ENCODE measurements at regions not wholly inside any gene's neighbourhood (a gene's known extent, or its start where the extent isn't known, plus 50 kb on each side); places are given as distances from the start of the nearest gene placed in this dataset.
"Not testable (repeated sequence)": the region's sequence is repeated elsewhere in the genome, so short reads cannot be mapped to it uniquely, and the experiment has no call there.

DNA sequence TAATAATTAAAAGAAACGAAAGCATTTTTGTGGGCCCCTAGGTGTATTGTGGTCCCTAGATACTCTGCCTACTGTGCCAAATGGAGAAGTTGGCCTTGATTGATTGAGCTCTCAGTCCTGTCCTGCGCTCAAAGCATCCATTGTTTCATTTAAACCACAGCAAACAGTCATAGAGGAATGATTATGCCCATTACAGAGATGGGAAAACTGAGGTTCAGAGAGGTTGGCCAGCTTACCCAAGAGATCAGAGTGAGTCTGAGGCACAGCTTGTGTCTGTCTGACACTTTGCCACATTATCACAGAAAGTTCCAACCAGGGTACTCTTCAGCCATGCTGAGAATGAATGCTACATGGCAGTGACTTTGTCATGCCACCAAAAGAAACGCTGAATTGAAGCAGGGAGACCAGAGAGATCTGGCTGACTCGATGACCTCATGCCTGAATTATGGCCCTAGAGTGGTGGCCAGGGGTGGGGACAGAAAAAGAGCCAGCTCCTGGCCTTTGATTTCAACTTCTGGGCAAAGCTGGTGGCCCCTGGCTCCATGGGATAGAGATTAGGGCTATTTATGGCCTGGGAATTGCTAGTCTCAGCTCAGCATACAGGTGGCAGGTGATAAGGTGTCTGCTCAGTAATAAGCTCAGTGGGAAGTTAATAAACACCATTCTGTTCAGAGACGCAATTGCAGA is 180.5 kb downstream of the MIAT start:
- in situ Hi-C loops (cut with HindIII; ENCODE audit: low sequenced_read_pairs), result no loop called here
- DNase-seq (ENCODE audit: low spot score), result no peak

DNA sequence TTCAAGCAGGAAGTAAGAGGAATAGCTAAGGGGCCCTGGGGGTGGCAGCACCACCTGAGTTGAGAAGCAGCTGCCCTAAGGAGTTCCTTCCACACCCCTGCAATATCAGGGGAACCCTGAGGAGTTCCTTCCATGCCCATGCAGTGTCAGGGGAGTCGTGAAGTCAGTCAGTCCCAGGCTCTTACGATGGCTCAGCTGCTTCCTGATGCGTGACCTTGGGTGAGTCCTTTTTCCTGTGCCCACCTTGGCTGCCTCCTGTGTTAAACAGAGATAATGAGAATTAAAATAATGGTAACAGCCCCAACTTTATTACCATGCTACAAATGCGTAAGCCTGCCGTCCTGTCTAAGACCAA is 181.1 kb downstream of the MIAT start:
- no peak for DNase-seq (ENCODE audit: low spot score)
- in situ Hi-C loops (cut with HindIII; ENCODE audit: low sequenced_read_pairs), result no loop called here

DNA sequence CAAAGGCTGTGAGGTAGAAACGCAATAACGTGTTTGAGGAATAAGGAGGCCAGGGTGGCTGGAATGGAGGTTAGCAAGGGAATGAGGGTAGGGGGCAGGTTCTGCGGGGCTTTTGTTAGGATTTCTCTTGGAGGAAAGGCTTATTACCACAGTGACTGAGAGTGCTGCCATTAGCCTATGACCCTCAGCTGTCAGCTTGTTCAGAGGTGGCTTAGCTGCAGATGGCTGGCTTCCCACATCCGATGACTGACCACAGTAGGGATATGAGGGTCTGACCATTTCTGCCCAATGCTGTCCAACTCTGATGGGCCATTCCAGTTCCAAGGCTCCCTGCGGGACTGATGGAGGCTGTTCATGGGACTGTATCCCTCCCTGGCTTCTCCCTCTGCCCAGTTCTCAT is 181.8 kb downstream of the MIAT start:
- DNase-seq (ENCODE audit: low spot score), result no peak
- in situ Hi-C loops (cut with HindIII; ENCODE audit: low sequenced_read_pairs), result no loop called here

DNA sequence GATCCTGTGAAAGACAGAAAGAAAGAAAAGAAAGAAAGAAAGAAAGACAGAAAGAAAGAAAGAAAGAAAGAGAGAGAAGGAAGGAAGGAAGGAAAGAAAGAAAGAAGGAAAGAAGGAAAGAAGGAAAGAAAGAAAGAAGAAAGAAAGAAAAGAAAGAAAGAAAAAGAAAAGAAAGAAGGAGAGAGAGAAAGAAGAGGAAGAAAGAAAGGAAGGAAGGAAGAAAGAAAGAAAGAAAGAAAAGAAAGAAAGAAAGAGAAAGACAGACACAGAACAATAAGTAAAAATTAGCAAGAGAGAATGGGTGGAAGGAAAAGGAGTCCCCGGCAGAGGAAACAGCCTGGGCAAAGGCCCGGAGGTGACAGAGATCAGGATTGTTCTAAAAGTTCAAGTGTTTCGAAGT is 183.4 kb downstream of the MIAT start:
- in situ Hi-C loops (cut with HindIII; ENCODE audit: low sequenced_read_pairs), result not testable (repeated sequence)

DNA sequence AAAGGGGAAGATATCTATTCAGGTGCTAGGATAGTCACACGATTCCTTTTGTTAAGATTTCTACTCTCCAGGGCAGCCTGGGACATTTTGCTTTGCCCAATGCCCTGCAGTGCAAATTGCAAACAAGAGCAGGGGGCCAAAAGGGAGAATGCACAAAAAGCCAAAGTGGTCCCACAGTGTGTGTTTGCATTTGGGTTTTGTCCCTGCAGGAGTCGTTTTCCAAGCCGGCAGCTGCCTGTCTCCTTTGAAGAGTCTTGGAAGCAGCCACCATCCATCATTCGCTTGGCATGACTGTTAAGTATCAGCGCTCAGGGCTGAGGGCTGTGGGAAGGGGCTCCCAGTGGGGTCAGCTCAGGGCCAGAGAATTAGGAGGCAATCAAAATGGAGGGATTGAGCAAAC is 184.7 kb downstream of the MIAT start:
- no peak for DNase-seq (ENCODE audit: low spot score)
- in situ Hi-C loops (cut with HindIII; ENCODE audit: low sequenced_read_pairs), result no loop called here

More for the DNA sequence above, 183.4 kb downstream of the MIAT start:
- not testable (repeated sequence) for DNase-seq (ENCODE audit: low spot score)

DNA sequence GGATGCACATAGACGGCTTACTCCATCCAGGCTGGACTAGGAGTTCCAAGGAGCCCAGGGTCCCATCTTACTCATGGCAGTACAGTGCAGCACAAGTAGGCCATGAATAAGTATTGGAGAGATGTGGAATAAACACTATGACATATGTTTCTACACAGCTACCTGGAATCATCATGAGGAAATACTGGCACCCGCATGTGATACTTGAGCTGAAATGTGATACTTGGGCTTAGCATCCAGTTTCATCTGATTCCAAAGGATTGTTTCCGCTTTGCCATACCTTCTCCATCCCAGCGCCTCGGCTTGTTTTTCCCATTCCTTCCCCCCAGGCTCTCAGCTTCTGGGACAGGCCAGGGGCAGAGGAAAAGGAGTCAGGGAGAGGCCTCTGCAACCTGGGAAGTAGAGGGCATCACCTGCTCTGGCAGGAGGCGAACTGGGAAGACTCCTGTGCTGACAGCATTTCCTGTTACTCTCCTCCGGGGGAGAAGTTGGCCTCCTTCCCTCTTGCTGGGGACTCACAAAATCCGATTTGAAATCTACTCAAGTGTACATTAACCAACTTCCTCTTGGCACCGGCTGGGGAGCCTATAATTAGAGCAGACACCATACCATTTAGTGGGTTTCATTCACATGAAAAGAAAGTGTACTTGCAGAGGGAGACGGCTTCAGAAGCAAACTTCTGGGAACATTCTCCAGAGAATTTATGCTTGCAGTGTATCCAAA is 187.8 kb downstream of the MIAT start:
- DNase-seq (ENCODE audit: low spot score), result no peak
- in situ Hi-C loops (cut with HindIII; ENCODE audit: low sequenced_read_pairs), result no loop called here

DNA sequence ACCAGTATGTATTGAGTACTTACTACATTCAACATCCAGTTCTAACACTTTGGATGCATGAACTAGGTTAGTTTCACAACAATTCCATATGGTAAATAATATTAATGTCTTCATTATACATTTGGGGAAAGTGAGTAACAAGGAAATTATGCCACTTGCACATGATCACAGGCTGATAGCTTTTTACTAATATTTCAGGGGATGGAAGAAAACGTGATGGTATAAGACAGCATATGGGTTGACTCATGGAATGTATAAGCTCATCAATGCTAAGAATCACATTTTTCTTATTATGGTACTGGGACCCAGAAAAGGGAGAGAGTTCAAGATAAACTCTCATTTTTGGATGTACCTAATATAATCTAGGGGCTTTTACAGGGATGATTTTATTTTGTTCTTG is 188.7 kb downstream of the MIAT start:
- DNase-seq (ENCODE audit: low spot score), result no peak
- in situ Hi-C loops (cut with HindIII; ENCODE audit: low sequenced_read_pairs), result no loop called here

DNA sequence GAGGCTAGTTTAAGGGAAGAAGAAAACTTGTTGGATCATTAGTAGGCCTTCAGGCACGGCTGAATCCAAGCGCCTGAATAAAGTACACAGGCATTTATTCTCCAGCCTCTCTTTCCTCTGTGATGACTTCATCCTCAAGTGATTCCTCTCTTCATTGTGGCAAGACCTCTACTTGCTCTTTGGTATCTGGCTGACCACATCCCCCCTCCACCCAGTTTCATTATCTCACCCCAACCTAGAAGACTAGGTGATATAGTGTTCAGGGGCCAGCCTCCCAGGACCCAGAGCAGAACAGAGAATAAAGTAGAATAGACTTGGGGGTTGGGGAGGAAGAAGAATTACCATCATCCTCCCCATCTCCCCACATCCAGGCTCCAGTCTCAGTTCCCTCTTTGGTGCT is 189.3 kb downstream of the MIAT start:
- in situ Hi-C loops (cut with HindIII; ENCODE audit: low sequenced_read_pairs), result no loop called here
- no peak for DNase-seq (ENCODE audit: low spot score)

DNA sequence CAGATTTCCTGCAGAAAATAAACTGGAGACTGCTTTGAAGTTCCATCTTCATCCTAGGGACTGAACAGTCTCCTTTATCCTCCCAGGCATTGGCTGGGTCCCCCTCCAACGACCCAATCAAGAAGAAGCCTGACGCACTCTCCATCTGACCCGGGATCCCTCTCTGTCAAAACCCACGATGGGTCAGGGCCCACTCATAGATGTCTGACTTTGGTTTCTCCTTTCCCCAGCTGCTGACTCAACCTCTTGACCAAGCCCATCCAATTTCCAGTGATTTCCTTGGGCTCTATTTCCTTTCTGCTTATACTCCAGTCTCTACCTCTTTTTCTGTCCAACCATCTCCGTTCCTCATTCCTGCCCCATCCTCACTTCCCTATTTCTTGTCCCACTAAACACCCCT is 189.7 kb downstream of the MIAT start:
- DNase-seq (ENCODE audit: low spot score), result no peak
- in situ Hi-C loops (cut with HindIII; ENCODE audit: low sequenced_read_pairs), result no loop called here

DNA sequence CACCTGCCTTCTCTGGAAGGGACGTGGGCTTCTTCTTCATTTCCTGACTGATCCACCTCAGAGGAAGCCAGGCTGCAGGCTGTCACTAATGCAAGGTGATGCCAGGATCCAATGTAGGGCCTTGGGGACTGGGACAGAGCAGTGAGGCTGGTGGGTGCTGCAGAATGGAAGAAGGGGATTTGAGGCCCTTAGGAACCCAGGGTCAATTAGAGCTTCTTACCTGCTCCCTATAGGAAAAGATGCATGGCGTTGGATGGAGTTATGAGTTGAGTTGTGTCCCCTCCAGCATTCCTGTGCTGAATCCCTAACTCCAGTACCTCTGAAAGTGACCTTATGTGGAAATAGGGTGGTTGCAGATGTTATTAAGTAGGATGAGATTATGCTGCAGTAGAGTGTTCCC is 190.4 kb downstream of the MIAT start:
- in situ Hi-C loops (cut with HindIII; ENCODE audit: low sequenced_read_pairs), result no loop called here
- no peak for DNase-seq (ENCODE audit: low spot score)

DNA sequence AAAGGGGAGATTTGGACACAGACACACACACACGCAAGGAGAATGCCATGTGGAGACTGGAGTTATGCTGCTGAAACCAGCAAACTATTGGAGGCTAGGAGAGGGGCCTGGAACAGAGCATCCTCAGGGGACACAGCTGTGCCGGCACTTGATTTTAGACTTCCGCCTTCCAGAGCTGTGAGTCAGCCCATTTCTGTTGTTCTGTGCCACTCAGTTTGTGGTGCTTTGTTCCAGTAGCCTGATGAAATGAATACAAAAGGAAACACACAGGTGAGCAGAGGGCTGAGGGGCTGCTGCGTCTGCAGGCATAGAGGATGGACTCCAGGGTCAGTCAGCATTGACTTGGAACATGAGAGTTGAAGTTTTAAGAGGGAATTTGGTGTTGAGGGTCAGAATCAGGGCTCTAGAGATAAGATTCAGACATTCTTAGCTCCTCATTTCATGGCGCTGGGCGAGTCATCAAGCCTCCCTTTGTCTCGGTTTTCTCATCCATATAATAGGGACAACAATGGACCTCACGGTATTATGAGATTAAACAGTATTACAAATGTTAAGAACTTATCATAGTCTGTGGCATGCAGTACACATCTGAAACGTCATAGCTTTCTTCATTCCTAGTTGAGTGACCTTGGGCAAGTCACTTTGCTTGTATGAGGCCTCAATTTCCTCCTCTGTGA is 191.0 kb downstream of the MIAT start:
- in situ Hi-C loops (cut with HindIII; ENCODE audit: low sequenced_read_pairs), result no loop called here
- DNase-seq (ENCODE audit: low spot score), result no peak

DNA sequence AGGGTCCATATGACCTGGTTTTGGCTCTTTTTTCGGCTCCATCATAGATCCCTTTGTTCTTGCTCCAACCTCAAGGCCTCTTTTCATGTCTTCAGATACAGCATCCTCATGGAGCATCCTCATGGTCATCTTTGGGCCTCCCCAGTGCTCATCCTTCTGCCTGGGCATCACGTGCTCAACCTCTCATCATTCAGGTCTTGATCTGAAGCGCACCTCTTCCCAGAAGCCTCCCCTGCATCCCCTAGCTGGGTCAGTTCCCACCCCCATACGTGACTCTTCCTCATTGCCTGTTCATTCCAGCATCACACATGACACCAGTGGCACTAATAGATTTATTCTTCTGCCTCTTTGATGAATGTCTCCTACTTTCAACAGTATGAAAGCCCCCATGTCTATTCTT is 192.2 kb downstream of the MIAT start:
- no peak for DNase-seq (ENCODE audit: low spot score)
- in situ Hi-C loops (cut with HindIII; ENCODE audit: low sequenced_read_pairs), result no loop called here

DNA sequence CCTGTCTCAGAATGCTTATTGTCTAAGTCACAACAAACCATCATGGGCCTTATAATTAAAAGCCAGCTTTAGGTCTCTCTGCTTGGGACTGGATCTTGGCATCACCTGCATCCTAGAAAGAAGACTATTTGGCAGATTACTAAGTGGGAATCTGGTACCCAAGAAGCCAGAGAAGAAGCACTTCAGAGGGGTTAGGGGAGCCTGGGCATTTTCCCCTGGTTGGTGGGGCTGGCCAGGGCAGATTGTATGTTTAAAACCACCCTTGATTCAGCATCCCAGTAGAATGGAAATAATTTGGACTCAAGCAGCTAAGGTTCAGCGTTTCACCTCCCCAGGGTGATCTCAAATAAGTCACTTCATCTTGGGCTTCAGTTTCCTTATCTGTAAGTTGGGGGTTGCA is 193.7 kb downstream of the MIAT start:
- in situ Hi-C loops (cut with HindIII; ENCODE audit: low sequenced_read_pairs), result no loop called here

DNA sequence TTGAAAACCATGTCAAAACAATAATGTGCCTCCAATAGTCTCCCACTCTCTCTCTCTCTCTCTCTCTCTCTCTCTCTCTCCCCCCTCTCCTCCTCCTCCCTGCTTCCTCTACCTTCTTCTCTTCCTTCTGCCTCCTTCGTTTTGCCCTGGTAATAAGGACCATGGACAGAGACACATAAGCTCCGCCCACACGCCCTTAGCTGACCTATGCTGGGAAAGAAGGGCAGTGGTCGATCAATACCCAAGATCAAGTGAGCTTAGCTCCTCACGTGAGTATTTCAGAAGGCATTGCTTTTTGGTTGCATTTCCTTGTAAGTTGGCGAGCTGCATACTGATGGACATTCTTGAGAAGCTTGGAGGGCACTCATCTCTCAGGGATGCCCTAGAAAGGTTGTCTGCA is 194.8 kb downstream of the MIAT start:
- DNase-seq (ENCODE audit: low spot score), result no peak
- in situ Hi-C loops (cut with HindIII; ENCODE audit: low sequenced_read_pairs), result no loop called here

More for the DNA sequence above, 193.7 kb downstream of the MIAT start:
- DNase-seq (ENCODE audit: low spot score), result no peak

DNA sequence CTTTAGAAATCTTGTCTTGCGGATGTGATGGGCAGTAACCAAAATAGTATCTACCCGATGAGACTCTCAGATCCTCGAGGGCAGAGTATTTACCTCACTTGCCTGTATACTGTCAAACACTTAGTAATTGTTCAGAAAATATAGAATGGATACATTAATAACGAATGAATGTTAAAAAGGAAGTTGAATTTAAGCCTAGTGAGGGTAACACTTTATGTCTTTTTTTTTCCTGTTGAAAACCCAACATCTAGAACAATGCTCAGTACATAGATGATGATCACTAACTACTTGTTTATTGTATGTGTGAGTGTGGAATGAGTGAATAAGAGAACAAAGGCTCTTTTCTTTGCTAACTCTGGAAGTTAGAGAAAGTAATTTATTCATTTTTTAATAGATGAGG is 195.7 kb downstream of the MIAT start:
- in situ Hi-C loops (cut with HindIII; ENCODE audit: low sequenced_read_pairs), result no loop called here
- no peak for DNase-seq (ENCODE audit: low spot score)

DNA sequence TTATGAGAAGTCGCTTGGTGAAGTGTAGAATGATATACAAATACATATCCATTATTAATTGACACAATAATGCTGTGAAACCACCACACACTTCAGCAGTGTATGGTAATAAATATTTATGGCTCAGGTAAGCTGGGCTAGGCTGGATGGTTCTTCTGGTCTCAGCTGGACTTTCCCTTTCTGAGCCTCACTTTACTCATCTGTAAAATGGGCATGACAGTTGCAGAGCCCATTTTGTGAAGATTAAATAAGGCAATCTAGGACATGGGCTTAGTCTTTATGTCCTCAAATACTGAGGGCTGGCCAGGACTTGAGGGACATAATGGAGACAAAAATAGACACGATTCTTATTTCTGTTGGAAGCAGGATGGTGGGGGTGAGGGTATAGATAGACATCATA is 196.1 kb downstream of the MIAT start:
- in situ Hi-C loops (cut with HindIII; ENCODE audit: low sequenced_read_pairs), result no loop called here
- no peak for DNase-seq (ENCODE audit: low spot score)

DNA sequence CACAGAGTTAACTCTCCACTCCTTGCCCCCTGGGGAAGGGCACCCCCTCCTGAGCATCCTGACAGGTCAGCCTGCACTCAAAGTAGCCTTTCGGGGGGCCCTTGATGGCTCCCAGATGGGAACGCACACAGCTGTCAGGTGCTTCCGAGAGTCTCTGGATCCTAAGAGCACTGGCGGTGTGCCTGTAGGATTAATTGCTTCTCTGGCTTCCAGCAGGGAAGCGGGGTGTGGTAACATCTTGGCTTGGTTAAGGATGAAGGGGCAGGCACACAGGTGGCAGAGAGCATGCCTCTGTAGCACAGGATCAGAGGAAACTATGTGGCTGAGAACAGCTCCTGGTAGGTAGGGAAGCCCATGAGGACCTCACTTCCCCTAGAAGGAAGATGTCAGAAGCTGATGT is 199.8 kb downstream of the MIAT start:
- DNase-seq (ENCODE audit: low spot score), result no peak
- in situ Hi-C loops (cut with HindIII; ENCODE audit: low sequenced_read_pairs), result no loop called here

DNA sequence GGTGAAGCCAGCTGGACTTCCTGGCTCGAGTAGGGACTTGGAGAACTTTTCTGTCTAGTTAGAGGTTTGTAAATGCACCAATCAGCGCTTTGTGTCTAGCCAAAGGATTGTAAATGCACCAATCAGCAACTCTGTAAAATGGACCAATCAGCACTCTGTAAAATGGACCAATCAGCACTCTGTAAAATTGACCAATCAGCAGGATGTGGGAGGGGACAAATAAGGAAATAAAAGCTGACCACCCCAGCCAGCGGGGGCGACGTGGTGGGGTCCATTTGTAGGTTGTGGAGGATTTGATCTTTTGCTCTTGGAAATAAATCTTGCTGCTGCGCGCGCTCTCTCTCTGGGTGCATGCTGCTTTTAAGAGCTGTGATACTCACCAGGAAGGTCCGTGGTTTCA is 202.9 kb downstream of the MIAT start:
- DNase-seq (ENCODE audit: low spot score), result no peak
- in situ Hi-C loops (cut with HindIII; ENCODE audit: low sequenced_read_pairs), result no loop called here

DNA sequence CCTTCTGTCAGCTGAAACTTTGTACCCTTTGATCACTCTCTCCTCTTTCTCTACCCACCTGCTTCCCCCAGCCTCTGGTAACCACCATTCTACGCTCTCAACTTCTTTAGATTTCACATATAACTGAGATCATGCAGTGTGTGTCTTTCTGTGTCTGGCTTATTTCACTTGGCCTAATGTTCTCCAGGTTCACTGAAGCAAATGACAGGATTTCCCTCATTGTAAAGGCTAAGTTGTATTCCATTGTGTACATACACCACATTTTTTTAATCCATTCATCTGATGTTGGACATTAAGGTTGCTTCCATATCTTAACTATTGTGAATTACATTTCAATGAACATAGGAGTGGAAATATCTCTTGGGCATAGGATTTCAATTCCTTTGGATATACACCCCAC is 207.6 kb downstream of the MIAT start:
- DNase-seq (ENCODE audit: low spot score), result no peak
- in situ Hi-C loops (cut with HindIII; ENCODE audit: low sequenced_read_pairs), result no loop called here

DNA sequence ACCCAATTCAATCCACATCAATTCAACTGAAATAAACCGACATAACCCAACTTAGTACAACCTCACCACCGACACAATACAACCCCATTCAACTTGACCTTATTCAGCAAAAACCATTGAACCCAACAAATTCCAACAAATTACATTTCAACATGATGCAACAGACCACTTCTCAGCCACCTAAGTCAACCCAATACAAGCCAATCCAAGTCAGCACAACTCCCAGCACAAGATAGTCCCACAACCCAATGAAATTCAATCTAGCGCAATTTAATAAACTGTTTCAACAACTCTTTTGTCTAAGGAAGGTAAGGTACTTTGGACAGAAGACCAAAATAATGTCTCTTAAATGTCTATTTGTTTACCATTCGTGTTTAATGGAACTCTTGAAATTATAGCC is 226.0 kb downstream of the MIAT start:
- DNase-seq (ENCODE audit: low spot score), result no peak
- in situ Hi-C loops (cut with HindIII; ENCODE audit: low sequenced_read_pairs), result no loop called here

DNA sequence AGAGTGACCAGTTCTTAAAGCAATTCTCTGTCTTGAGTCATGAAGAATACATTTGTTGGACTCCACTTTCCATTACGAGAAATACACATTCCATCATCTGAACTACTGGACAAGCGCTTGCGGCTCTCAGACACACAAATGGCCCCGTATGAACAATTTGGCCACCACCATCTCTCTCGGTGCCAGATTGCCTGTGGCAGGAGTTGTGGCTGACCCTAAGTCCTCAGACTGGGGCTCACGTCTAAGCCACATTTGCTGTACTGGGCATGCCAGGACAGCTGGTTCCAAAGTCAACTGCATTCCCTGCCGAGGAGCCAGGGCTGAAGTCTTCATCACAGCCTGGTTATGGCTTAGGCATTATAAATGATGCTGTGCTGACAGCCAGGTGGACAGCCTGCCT is 227.5 kb downstream of the MIAT start:
- in situ Hi-C loops (cut with HindIII; ENCODE audit: low sequenced_read_pairs), result no loop called here
- no peak for DNase-seq (ENCODE audit: low spot score)

All from G401 (cell line).